SK-N-SH (cell line): ENCODE measurements at regions not wholly inside any gene's neighbourhood (a gene's known extent, or its start where the extent isn't known, plus 50 kb on each side); places are given as distances from the start of the nearest gene placed in this dataset.

Experiments used
- CHD2 ChIP-seq: fragments of 150-350 bp; IDR thresholded peaks from 2 replicates; pipeline ENCODE4 v1.6.1; 2018; ENCODE audit warnings: low read length; ENCODE audit not compliant: partially characterized antibody
- CTCF ChIP-seq: fragments of 200-600 bp; sonication (generic); IDR thresholded peaks from 2 replicates; pipeline ENCODE4 v1.6.1; 2017; ENCODE audit warnings: antibody characterized with exemption, mild to moderate bottlenecking, moderate library complexity
- EP300 ChIP-seq, 2 experiments: IDR thresholded peaks; 2 replicates each; pipeline versions ENCODE4 v1.4.0 to v1.6.1; 2012; ENCODE audit warnings: borderline replicate concordance in 1 of 2, low read depth in 1 of 2, low read length in 1 of 2
- EZH2phosphoT487 ChIP-seq: fragments of 200-600 bp; sonication (generic); IDR thresholded peaks from 2 replicates; pipeline ENCODE4 v1.6.1; 2017; ENCODE audit warnings: low read depth, mixed run types, mild to moderate bottlenecking, antibody characterized with exemption, moderate library complexity, borderline replicate concordance
- MXI1 ChIP-seq: IDR thresholded peaks from 2 replicates; pipeline ENCODE4 v1.6.1; 2012; ENCODE audit warnings: mild to moderate bottlenecking, low read depth, low read length, improper control_type of control experiment
- POLR2AphosphoS5 ChIP-seq: IDR thresholded peaks from 2 replicates; pipeline ENCODE4 v1.6.1; 2012; ENCODE audit warnings: low read depth, low read length
- RFX5 ChIP-seq: IDR thresholded peaks from 2 replicates; pipeline ENCODE4 v1.6.1; 2012; ENCODE audit warnings: mild to moderate bottlenecking, improper control_type of control experiment, low read length
- SIN3A ChIP-seq: IDR thresholded peaks from 2 replicates; pipeline ENCODE4 v1.6.1; 2012; ENCODE audit warnings: low read depth, mild to moderate bottlenecking, low read length, moderate library complexity, borderline replicate concordance
- TCF12 ChIP-seq: IDR thresholded peaks from 2 replicates; pipeline ENCODE4 v1.4.0; 2012

- TF ChIP-seq CTCF, result no peak
- TF ChIP-seq EZH2phosphoT487, result no peak
- no peak for TF ChIP-seq SIN3A
- no peak for TF ChIP-seq MXI1
- no peak for TF ChIP-seq TCF12
- TF ChIP-seq EP300 (IDR thresholded peaks at IDR 0.05; ENCODE audit: borderline replicate concordance in 1 of 2, low read depth in 1 of 2, low read length in 1 of 2), result no peak
- no peak for TF ChIP-seq CHD2
- TF ChIP-seq RFX5, result no peak
- no peak for TF ChIP-seq POLR2AphosphoS5
Observed at GRCh38 chr12:19897900-19898408, 458.7 kb downstream of the AEBP2 start.
